ENCODE measurements at regions not wholly inside any gene's neighbourhood (a gene's known extent, or its start where the extent isn't known, plus 50 kb on each side); places are given as distances from the start of the nearest gene placed in this dataset.

GRCh38 chr2:17301437-17301836, 216.8 kb downstream of the RAD51AP2 start:
- no peak for DNase-seq (ENCODE audit: low spot score)
- TF ChIP-seq CTCF (IDR thresholded peaks at IDR 0.05; ENCODE audit: extremely low read depth, missing control alignments), result no peak

GRCh38 chr2:17299891-17300540, 218.2 kb downstream of the RAD51AP2 start:
- DNase-seq (ENCODE audit: low spot score), result no peak

GRCh38 chr2:17298453-17298852, 219.8 kb downstream of the RAD51AP2 start:
- no peak for DNase-seq (ENCODE audit: low spot score)
- TF ChIP-seq CTCF (IDR thresholded peaks at IDR 0.05; ENCODE audit: extremely low read depth, missing control alignments), result no peak

More at GRCh38 chr2:17299891-17300540, 218.2 kb downstream of the RAD51AP2 start:
- no peak for TF ChIP-seq CTCF (IDR thresholded peaks at IDR 0.05; ENCODE audit: extremely low read depth, missing control alignments)

GRCh38 chr2:17296686-17297085, 221.6 kb downstream of the RAD51AP2 start:
- no peak for TF ChIP-seq CTCF (IDR thresholded peaks at IDR 0.05; ENCODE audit: extremely low read depth, missing control alignments)
- DNase-seq (ENCODE audit: low spot score), result no peak

- TF ChIP-seq CTCF (IDR thresholded peaks at IDR 0.05; ENCODE audit: extremely low read depth, missing control alignments), result no peak
- no peak for DNase-seq (ENCODE audit: low spot score)
Measured at GRCh38 chr2:17289669-17290068, 228.6 kb downstream of the RAD51AP2 start.

GRCh38 chr2:17287183-17287582, 231.1 kb downstream of the RAD51AP2 start:
- no peak for TF ChIP-seq CTCF (IDR thresholded peaks at IDR 0.05; ENCODE audit: extremely low read depth, missing control alignments)
- DNase-seq (ENCODE audit: low spot score), result no peak

GRCh38 chr2:17282826-17283225, 235.4 kb downstream of the RAD51AP2 start:
- TF ChIP-seq CTCF (IDR thresholded peaks at IDR 0.05; ENCODE audit: extremely low read depth, missing control alignments), result no peak
- DNase-seq (ENCODE audit: low spot score), result no peak

Data from GM20000 (cell line).